Stimulated activated CD4-positive, alpha-beta T cell treated with anti-CD3 and anti-CD28 coated beads, Interleukin-4, amount 100 ng/mL, for 4 hours (primary cell): ENCODE measurements at regions not wholly inside any gene's neighbourhood (a gene's known extent, or its start where the extent isn't known, plus 50 kb on each side); places are given as distances from the start of the nearest gene placed in this dataset.

Source experiments
- DNase-seq, 2 experiments: peaks; one replicate each; pipeline ENCODE4 v3.0.0-alpha.2; 2020

GRCh38 chr7:25279705-25280104 lies 51.4 kb upstream of the NPVF start:
- no peak for DNase-seq

GRCh38 chr7:25280181-25280580 lies 51.9 kb upstream of the NPVF start:
- no peak for DNase-seq

GRCh38 chr7:25282194-25282593 lies 53.9 kb upstream of the NPVF start:
- no peak for DNase-seq

DNA sequence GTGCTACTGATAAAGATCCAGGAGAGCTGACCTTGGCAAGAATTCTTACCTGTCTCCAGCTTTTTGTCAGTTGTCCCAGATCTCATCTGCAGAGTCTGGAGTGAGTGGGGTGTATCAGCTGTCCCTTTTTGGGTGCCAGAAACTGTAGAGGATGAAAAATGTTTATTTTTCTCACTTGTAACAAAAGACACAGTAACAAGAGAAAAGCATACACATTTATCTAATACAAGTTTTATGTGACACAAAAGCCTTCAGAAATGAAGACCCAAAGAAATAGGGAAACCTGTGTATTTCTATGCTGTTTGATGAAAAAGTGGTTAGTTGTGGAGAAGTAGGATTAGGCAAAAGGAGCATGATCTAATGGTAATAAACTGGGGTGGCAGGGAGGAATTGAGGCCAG lies 58.5 kb upstream of the NPVF start:
- DNase-seq: no peak

DNA sequence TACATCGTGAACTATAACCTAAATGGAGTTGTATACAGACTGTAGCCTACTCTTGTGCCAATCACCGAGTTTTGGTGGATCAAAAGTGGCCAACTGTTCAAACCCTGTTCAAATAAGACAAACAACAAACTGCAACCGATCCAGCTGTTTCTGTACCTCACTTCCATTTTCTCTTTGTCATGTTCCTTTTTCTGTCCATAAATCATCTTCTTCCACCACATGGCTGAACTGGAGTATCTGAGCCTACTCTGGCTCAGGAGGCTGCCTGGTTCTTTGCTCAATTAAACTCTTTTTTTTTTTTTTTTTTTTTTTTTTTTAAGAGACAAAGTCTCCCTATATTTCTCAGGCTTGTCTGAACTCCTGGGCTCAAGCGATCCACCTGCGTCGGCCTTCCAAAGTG lies 59.0 kb upstream of the NPVF start:
- DNase-seq: no peak

DNA sequence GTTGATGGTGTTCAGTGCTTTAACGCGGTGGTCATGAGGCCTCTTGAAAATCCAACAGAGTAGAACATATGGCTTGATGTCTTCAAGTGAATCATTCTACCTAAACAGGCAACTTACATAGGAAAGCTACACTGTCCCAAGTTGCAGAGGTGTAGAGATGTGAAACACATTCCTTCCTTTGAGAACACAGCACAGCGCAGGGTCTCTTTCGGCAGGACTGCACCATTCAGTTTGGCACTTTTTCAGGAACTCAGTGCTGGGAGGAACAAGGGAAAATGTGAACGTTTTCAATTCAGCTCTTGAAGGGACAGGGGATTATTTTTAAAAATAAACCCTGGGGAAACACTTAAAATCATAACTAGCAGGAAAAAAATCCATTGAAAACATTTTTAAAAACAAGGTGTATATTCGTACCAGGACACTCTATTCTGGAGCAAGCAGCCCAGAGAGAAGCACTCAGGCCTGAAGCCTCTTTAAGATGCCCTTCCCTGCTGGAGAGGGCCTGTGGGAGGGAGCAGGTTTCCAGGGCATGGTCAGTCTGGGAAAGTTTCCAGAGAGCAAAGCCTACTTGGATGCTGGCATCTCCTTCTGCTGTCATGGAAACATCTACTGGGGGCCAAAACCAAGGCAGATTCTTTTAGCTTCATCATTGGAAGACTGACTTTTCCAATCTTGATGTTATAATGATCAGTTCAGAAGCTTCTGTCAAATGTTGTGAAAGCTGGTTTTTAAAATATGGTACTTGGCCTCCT lies 60.4 kb upstream of the NPVF start:
- no peak for DNase-seq

DNA sequence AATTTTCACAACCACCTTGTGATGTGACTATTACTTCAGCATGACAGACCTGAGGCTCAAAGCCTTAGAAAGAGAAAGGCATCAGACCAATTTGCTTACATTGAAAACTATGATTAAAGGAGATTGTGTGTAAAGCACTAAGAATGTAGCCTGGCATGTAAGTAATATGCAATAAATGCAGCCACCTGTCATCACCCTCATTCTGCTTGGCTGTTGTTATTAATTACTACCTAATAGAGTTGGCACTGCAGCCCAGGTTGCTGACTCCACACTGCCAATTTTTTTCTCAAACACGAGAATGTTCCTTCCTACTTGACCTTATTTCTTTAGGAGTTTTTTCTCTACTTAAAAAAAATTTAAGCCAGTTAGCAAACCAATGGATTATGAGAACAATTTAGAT lies 61.2 kb upstream of the NPVF start:
- no peak for DNase-seq

DNA sequence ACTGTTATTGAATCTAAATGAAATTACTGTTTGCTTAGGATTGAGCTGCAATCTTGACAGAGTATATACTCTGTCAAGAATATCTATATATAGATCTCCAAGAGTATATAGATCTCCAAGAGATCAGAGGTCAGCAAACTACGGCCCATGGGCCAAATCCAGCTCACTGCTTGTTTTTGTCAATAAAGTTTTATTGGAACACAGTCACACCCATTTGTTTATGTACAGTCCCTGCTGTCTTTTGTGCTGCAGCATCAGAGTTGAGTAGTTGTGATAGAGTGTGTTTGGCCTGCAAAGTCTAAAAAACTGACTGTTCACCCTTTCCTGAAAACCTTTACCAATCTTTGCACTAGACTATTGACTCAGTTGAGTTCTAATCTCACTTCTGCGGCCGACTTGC lies 66.3 kb upstream of the NPVF start:
- no peak for DNase-seq

GRCh38 chr7:25295387-25295786 lies 67.1 kb upstream of the NPVF start:
- no peak for DNase-seq

DNA sequence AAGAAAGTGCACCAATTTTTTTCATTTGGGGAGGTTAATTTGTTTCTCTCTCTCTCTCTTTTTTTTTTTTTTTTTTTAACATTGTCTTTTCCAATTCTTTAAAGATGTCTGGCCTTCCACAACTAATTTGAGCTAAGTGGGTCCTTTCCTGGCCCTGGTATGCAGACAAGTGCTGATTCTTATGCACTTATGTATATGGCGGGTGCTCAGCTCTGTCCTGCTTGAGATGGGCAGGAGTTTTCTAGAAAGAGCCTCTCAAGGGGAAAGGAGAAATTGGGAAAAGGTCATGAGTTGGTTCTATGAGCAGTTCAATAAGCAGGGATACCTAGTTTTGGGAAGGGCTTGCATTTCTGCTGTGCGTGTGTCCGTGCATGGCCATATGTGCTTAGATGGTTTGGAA lies 67.8 kb upstream of the NPVF start:
- no peak for DNase-seq

- no peak for DNase-seq
Measured at GRCh38 chr7:25297278-25297677, 69.0 kb upstream of the NPVF start.

- no peak for DNase-seq
Measured at GRCh38 chr7:25303281-25304181, 75.2 kb upstream of the NPVF start.

DNA sequence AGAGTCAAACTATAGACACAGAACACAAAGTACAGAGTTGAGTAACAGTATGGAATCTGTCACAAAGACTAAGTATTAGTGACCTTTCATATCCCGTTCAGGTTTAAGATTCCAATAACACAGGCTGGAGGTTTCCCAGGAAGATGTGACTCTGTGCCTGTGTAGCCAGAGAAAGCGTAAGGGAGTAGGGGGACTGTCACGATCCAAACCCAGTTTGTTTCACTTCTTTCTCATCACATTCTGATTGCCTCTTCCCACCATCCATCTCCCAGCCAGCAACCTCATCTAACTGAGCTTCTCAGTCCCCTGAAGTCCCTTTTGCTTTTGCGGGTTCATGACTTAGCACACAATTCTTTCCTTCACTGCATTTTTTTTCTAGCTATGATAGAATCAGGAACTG lies 76.4 kb upstream of the NPVF start:
- DNase-seq: no peak

- no peak for DNase-seq
Measured at GRCh38 chr7:25305831-25306230, 77.5 kb upstream of the NPVF start.

DNA sequence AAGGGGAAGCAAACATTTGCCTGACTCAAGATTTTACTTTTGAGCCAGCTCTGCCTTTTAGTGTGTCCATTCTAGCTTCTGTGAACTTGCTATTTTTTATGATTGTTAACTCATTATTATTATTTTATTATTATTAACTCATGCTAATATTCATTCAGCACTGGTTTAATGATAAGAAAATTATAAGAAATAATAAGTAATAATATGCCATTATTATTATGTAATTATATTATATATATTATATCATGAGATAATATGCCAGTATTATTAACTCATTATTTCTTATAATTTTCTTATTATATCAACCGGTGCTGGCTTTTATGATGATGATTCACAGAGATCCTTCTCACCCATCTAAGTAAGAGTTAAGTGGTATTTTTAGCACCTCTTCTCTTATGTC lies 79.3 kb upstream of the NPVF start:
- DNase-seq: no peak

GRCh38 chr7:25308246-25308645 lies 80.0 kb upstream of the NPVF start:
- no peak for DNase-seq

DNA sequence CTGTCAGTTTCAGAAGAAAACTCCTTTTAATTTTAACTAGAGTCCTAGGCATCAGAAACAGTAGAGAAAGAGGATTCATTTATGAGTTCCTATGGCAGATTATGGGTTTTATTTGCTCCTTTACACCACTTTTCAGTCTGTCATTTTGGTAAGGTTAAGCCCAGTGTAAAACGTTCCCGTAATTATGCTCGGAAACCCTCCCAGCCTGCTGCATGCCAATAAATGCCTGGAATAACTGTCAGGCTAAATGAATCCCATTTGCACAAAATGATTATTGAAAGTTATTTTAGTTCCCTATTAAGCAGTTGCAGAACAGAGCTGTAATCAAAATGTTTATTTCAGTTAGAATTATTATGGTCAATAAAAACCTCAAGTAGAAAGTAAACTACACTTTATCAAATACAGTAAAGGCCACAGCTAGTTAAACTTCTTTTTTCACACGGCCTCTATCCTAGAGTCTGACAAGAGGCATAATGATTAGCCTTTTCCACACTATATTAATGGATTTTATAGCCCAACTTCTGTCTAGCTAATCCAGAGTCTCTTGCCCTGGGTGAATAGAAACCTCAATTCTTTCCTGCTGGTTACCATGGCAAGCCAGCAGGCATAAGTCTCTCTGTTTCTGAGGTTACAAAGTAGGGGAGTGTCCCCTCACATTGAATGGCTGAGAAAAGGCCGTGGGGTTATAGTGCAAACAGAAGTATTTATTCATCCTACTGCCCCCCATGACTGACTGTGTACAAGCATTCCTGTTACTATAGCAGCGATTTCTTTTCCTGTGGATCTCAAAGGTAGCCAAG lies 80.8 kb upstream of the NPVF start:
- no peak for DNase-seq

DNA sequence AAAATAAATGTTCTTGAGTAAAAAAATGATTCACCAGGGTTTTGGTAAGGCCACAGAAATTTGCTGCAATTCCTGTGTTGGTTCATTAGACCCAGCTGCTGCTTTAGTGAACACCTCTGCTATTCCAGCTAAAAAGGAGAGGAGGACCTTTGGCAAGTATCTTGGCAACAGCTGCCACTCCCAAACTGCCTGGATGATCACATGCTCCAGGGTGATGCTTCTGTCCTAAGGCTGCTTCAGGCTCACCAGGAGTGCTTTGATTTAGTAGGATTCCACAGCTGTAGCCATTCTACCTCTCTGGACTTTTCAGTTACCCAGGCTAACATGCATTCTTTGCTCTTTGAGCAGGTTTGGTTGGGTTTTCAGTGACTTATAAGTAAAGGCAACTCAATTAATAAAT lies 82.6 kb upstream of the NPVF start:
- DNase-seq: no peak

DNA sequence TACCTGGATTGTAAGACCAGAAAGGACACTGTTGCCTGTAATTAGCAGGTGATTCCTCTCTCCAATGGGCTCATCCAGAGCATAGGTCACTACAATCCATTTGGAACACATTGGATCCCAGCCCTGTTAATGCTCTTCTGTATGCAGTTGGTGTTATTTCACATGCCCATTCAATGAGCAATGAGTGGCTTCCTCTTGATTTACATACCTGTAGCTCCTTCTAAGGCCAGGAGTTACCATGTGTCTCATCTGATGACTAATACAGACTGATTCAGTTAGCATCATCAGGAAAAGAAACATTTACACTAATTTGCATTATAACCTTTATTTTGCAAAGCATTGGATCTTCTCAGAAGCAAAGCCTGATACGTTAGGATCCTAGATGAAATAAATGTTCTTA lies 83.1 kb upstream of the NPVF start:
- no peak for DNase-seq

DNA sequence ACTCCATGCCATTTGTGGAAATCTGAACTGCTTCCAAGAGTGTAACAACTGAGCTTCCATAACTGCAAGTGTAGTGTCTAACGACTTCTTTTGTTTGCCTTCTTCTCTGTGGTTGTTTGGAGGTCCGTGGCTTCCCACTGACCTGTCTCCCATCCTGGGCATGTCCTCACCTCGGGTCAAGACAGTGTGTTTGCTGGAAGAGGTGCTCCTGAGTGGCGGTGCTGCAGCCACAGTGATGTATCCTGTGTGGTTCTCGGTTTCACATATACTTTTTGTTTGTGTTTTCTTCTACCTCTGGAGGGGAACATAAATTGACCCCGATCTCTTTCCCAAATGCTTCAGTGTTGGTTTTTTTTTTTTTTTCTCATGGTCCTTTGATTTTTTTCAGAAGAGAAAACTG lies 84.7 kb upstream of the NPVF start:
- DNase-seq: no peak

DNA sequence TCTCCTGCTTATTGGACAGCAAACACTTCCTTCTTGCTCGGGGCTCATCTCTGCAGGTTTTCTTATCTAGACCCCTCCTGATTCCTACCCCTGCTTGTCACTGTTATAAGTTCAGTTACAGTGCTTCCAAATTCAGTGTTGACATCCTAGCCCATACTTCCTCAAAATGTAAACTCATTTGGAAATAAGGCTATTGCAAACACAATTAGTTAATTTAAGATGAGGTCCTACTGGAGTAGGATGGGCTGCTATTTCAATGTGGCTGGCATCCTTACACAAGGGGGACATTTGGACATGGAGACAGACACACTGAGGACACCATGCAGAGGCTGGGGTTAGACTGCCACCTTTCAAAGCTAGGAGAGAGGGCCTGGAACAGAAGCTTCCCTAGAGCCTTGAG lies 85.2 kb upstream of the NPVF start:
- DNase-seq: no peak

DNA sequence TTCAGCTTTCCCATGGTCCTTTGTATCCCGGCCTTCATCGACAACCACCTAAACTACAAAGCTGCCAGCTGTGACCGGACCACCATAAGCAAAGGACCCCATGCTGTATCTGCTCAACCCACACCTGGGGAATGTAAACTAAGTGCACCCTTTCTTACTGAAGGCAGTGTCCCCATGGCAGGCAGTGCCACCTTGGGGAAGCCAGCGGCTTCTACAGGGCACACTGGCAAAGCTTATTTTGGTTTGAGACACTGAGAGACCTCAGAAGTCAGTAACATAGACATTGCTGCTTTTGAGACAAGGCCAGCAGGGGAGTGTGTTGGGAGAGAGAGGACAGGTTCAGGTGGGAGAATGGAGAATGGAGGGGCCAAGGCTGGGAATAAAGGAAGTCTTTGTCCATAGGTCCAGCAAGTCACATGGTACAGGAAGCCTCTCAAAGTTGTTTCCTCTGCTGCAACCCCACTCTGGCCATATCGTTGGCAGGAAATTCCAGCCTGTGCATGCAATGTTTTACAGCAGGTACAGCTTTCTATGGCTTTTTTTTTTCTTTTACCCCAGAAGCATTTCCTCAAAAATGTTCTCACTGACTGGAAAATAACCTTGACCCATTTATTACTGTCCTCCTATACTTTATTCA lies 85.9 kb upstream of the NPVF start:
- no peak for DNase-seq

GRCh38 chr7:25314731-25315267 lies 86.5 kb upstream of the NPVF start:
- no peak for DNase-seq
